Gastrocnemius medialis (tissue), 4 donors: ENCODE measurements at regions not wholly inside any gene's neighbourhood (a gene's known extent, or its start where the extent isn't known, plus 50 kb on each side); places are given as distances from the start of the nearest gene placed in this dataset.

Experiments
- POLR2A ChIP-seq, 2 donors: fragments of 450-650 bp; IDR thresholded peaks; one replicate each; pipeline ENCODE4 v1.6.1; 2017; ENCODE audit warnings: antibody characterized with exemption in 2 of 2, mild to moderate bottlenecking in 2 of 2, moderate library complexity in 2 of 2
- TF ChIP-seq, protein P1 (sequence below), 5 experiments: fragments of 450-650 bp in 3 of 5; fragments of 200-600 bp in 2 of 5; sonication (generic) in 2 of 5; IDR thresholded peaks in 4 of 5; conservative IDR thresholded peaks in 1 of 5; 1 replicate in 4 of 5; 2 replicates in 1 of 5; pipeline ENCODE4 v1.5.1; 2016 to 2019; ENCODE audit warnings: antibody characterized with exemption in 5 of 5, mild to moderate bottlenecking in 3 of 5, moderate library complexity in 3 of 5

DNA sequence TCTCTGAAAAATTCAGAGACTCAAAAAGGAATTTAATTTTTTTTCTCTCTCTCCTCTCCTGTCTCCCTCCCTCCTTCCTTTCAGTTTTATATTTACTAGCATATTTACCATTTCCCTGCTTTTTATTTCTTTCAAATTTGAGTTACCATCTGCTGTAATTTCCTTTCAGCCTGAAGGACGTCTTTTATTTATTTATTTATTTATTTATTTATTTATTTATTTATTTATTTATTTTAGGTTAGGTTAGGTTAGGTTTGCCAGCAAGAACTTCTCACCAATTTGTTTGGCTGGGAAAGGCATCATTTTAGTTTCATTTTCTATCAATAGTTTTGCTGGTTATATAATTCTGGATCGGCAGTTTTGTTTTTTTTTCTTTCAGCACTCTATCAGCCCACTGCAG is 231.7 kb upstream of the ZRANB2 start:
- TF ChIP-seq, protein P1, sequence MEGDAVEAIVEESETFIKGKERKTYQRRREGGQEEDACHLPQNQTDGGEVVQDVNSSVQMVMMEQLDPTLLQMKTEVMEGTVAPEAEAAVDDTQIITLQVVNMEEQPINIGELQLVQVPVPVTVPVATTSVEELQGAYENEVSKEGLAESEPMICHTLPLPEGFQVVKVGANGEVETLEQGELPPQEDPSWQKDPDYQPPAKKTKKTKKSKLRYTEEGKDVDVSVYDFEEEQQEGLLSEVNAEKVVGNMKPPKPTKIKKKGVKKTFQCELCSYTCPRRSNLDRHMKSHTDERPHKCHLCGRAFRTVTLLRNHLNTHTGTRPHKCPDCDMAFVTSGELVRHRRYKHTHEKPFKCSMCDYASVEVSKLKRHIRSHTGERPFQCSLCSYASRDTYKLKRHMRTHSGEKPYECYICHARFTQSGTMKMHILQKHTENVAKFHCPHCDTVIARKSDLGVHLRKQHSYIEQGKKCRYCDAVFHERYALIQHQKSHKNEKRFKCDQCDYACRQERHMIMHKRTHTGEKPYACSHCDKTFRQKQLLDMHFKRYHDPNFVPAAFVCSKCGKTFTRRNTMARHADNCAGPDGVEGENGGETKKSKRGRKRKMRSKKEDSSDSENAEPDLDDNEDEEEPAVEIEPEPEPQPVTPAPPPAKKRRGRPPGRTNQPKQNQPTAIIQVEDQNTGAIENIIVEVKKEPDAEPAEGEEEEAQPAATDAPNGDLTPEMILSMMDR (IDR thresholded peaks at IDR 0.05 in 4 of 5, conservative IDR thresholded peaks at IDR 0.05 in 1 of 5): no peak
- TF ChIP-seq POLR2A (IDR thresholded peaks at IDR 0.05): no peak
